ENCODE measurements at regions not wholly inside any gene's neighbourhood (a gene's known extent, or its start where the extent isn't known, plus 50 kb on each side); places are given as distances from the start of the nearest gene placed in this dataset.
A peak's percentile ranks its signal among the peaks of the same experiment; 100 is the strongest.

DNA sequence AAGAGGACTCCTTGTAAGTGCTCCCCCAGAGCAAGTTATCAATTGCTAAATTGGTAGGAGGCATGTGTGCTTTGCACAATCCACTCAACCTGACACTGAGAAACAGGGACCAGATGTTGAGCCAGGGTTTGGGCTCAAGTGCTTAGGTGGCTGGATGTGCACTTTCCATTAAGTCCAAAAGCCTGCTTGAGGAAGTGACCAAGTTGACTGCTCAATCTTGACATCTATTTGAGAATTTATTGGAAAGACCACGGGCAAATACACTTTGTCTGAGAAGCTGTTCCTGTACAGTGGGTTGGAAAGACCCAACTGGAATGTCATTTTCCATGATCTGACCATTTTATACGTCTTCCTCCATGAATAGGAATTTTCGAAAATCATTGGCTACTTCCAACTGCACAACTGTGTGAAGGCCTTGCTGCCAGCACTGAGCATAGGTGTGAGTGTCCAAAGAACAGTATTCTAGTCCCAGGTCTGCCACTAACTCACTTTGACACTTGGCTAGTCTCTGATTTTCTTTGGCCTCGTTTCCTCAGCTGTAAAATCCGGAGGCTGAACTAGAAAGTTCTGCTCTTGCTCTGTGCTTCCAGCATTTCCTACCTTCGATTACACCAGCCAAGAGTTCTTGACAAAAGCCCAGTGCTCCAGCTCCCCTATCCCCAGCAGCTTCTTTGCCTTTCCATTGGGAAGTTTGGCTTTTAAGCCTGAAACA, 186.9 kb upstream of the ECI2 start:
- Histone ChIP-seq H3K27ac (ENCODE audit: low read length) (no peak overlapping the region), H3K27me3 (ENCODE audit: low read depth, low read length) (no peaks in the 10 kb centered on the region)

GRCh38 chr6:4320860-4321259, 185.5 kb upstream of the ECI2 start:
- no peak overlapping the region for H3K4me3 ChIP-seq (ENCODE audit: low read length)
- no peaks in the 10 kb centered on the region for H3K79me2 ChIP-seq (ENCODE audit: low read length)
- no peaks in the 10 kb centered on the region for H3K36me3 ChIP-seq (replicated peaks; ENCODE audit: low read depth, low read length)
- TF ChIP-seq CTCF (IDR thresholded peaks at IDR 0.05; ENCODE audit: low read depth, low read length) (no peak), EZH2phosphoT487 (IDR thresholded peaks at IDR 0.05; ENCODE audit: low read depth) (no peak)
- peaks cover 40% of the 10 kb centered on the region for H3K4me1 ChIP-seq (ENCODE audit: low read length)
- H3K27ac ChIP-seq (ENCODE audit: low read length): no peak overlapping the region
- no peak overlapping the region for H3K9ac ChIP-seq (ENCODE audit: low read length)
- H4K20me1 ChIP-seq (ENCODE audit: insufficient read depth, low read length): no peaks in the 10 kb centered on the region
- H2AFZ ChIP-seq (ENCODE audit: low read depth, low read length): no peak overlapping the region
- no peaks in the 10 kb centered on the region for H3K27me3 ChIP-seq (ENCODE audit: low read depth, low read length)
- H3K9me3 ChIP-seq (ENCODE audit: insufficient read depth, low read length): no peaks in the 10 kb centered on the region
- no peak overlapping the region for H3K4me2 ChIP-seq (ENCODE audit: low read length)

More for the DNA sequence above, 186.9 kb upstream of the ECI2 start:
- Histone ChIP-seq H4K20me1 (ENCODE audit: insufficient read depth, low read length) (no peaks in the 10 kb centered on the region), H3K9me3 (ENCODE audit: insufficient read depth, low read length) (no peaks in the 10 kb centered on the region), H3K79me2 (ENCODE audit: low read length) (no peaks in the 10 kb centered on the region), H3K4me3 (ENCODE audit: low read length) (no peak overlapping the region), H3K4me2 (ENCODE audit: low read length) (no peak overlapping the region), H2AFZ (ENCODE audit: low read depth, low read length) (no peak overlapping the region), H3K36me3 (replicated peaks; ENCODE audit: low read depth, low read length) (no peaks in the 10 kb centered on the region), H3K4me1 (ENCODE audit: low read length) (peaks cover 29% of the 10 kb centered on the region), H3K9ac (ENCODE audit: low read length) (no peak overlapping the region)
- no peak for TF ChIP-seq EZH2phosphoT487 (IDR thresholded peaks at IDR 0.05; ENCODE audit: low read depth)
- no peak for TF ChIP-seq CTCF (IDR thresholded peaks at IDR 0.05; ENCODE audit: low read depth, low read length)

DNA sequence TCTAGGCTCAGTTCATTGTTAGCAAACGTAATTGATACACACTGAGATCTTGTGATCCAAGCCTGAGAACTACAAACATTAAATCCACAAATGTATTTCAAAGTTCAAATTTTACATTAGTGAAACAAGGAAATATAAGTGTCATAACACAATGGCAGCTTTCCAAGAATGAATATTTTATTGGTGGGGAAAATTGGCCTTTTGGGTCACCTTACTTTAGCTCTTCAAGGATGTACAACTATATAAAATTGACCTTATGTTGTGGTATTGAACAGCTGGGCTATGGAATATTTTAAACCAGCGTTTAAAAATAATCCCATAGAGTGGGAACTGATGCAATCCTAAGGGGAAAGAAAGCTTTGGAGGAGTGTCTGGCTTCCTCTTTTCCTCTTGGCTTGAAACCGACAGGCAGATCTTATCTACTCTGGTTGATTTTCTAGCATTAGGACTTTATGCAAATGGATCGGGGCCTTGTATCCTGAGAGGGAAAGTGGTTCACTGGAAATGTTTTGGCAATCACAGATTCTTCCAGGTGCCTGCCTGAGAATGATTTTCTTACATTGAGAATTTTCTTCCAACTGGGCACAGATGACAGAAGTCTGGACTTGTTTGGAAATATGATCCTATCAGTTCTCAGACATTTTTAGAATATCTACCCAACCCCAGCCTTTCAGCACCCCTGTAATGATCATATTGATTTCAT, 184.8 kb upstream of the ECI2 start:
- no peaks in the 10 kb centered on the region for H4K20me1 ChIP-seq (ENCODE audit: insufficient read depth, low read length)
- no peak for TF ChIP-seq CTCF (IDR thresholded peaks at IDR 0.05; ENCODE audit: low read depth, low read length)
- TF ChIP-seq EZH2phosphoT487 (IDR thresholded peaks at IDR 0.05; ENCODE audit: low read depth): no peak
- peaks cover 40% of the 10 kb centered on the region for H3K4me1 ChIP-seq (ENCODE audit: low read length)
- H3K4me2 ChIP-seq (ENCODE audit: low read length): no peak overlapping the region
- no peak overlapping the region for H3K4me3 ChIP-seq (ENCODE audit: low read length)
- no peak overlapping the region for H2AFZ ChIP-seq (ENCODE audit: low read depth, low read length)
- H3K27me3 ChIP-seq (ENCODE audit: low read depth, low read length): no peaks in the 10 kb centered on the region
- H3K27ac ChIP-seq (ENCODE audit: low read length): no peak overlapping the region
- H3K79me2 ChIP-seq (ENCODE audit: low read length): no peaks in the 10 kb centered on the region
- no peaks in the 10 kb centered on the region for H3K9me3 ChIP-seq (ENCODE audit: insufficient read depth, low read length)
- no peak overlapping the region for H3K9ac ChIP-seq (ENCODE audit: low read length)
- no peaks in the 10 kb centered on the region for H3K36me3 ChIP-seq (replicated peaks; ENCODE audit: low read depth, low read length)

- Histone ChIP-seq H3K27me3 (ENCODE audit: low read depth, low read length) (no peaks in the 10 kb centered on the region), H4K20me1 (ENCODE audit: insufficient read depth, low read length) (no peaks in the 10 kb centered on the region), H3K36me3 (replicated peaks; ENCODE audit: low read depth, low read length) (no peaks in the 10 kb centered on the region), H3K4me1 (ENCODE audit: low read length) (peaks cover 40% of the 10 kb centered on the region), H3K27ac (ENCODE audit: low read length) (peak overlapping the region; percentile 71), H3K4me2 (ENCODE audit: low read length) (peak overlapping the region; percentile 53), H3K4me3 (ENCODE audit: low read length) (no peak overlapping the region), H3K79me2 (ENCODE audit: low read length) (no peaks in the 10 kb centered on the region), H2AFZ (ENCODE audit: low read depth, low read length) (no peak overlapping the region), H3K9ac (ENCODE audit: low read length) (peak overlapping the region; percentile 49), H3K9me3 (ENCODE audit: insufficient read depth, low read length) (peaks cover 4% of the 10 kb centered on the region; the same call in 1 of the 2 replicates)
- TF ChIP-seq EZH2phosphoT487 (IDR thresholded peaks at IDR 0.05; ENCODE audit: low read depth): no peak
- no peak for TF ChIP-seq CTCF (IDR thresholded peaks at IDR 0.05; ENCODE audit: low read depth, low read length)
Measured at GRCh38 chr6:4318321-4318720, 182.9 kb upstream of the ECI2 start.
